LNCaP clone FGC (cell line): ENCODE measurements at regions not wholly inside any gene's neighbourhood (a gene's known extent, or its start where the extent isn't known, plus 50 kb on each side); places are given as distances from the start of the nearest gene placed in this dataset.

Experiments
- DNase-seq: peaks from one replicate; pipeline ENCODE4 v3.0.0-alpha.2; 2011; ENCODE audit warnings: low read depth
- H3K4me3 ChIP-seq: 2 replicates; pipeline ENCODE4 v1.5.1; 2011; ENCODE audit warnings: mild to moderate bottlenecking, low read depth, low read length, control low read depth
- TF ChIP-seq, protein P1 (sequence below): IDR thresholded peaks from 2 replicates; pipeline ENCODE4 v1.5.1; 2012; ENCODE audit warnings: mild to moderate bottlenecking; ENCODE audit not compliant: control insufficient read depth, insufficient read depth; ENCODE audit errors: extremely low read depth

DNA sequence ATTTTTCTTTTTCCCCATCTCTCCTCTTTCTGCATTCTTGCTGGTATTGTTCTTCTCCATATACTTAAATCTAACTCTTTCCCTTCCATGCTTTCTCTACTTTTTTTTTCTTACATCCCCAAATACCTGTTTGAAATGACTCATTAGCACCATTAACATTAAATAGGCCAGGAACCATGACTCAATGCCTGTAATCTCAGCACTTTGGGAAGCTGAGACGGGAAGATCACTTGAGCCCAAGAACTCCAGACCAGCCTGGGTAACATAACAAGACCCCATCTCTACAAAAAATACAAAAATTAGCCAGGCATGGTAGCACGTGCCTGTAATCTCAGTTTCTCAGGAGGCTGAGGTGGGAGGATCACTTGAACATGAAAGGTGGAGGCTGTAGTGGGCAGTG is 1026.8 kb downstream of the GATA3 start:
- TF ChIP-seq, protein P1, sequence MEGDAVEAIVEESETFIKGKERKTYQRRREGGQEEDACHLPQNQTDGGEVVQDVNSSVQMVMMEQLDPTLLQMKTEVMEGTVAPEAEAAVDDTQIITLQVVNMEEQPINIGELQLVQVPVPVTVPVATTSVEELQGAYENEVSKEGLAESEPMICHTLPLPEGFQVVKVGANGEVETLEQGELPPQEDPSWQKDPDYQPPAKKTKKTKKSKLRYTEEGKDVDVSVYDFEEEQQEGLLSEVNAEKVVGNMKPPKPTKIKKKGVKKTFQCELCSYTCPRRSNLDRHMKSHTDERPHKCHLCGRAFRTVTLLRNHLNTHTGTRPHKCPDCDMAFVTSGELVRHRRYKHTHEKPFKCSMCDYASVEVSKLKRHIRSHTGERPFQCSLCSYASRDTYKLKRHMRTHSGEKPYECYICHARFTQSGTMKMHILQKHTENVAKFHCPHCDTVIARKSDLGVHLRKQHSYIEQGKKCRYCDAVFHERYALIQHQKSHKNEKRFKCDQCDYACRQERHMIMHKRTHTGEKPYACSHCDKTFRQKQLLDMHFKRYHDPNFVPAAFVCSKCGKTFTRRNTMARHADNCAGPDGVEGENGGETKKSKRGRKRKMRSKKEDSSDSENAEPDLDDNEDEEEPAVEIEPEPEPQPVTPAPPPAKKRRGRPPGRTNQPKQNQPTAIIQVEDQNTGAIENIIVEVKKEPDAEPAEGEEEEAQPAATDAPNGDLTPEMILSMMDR = no peak
- H3K4me3 ChIP-seq = no peak overlapping the region
- DNase-seq = no peak

DNA sequence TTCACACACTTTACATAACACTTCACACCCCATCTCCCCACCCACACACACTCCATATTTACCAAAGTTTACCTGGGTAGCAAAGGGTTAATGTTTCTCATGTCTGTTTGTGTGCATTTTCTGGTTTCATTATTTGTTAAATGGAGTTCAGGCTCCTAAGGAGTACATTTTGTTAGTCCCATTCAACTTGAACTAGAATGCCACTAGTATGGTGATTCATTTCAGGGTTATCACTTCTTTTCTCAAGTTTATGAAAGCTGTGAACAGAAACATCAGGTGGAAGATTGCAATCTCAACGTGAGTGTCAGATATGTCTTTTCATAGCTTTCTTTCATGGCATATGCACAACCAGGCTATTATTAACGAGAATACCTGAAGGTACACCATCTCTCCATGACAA is 1027.5 kb downstream of the GATA3 start:
- TF ChIP-seq, protein P1 = no peak

DNA sequence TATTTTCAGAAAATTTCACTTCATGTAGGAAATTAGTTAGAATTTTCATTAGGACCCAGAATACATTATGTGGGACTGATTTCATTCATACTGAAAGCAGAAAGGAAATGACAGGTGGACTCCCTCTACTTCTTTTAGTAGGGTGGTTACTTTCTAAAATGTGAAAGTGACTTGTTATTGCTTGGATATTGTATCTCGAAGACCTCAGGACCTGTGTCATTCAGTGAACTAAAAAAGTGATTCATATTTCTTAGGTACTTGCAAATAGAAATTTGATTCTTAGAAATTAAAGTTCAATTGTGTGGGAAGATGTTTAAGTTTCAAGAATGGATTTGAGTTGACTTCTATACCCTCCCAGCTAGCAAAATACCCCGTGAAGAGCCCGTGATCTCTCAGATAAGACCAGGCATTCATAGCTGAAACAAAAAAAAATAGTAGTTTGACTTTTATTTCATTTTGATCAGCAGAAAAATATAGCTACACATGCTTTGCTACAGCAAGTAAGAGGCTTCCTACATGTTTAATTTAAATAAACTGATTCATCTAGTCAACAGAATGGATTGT is 1037.1 kb downstream of the GATA3 start:
- no peak for DNase-seq
- TF ChIP-seq, protein P1 = no peak

More for the DNA sequence above, 1027.5 kb downstream of the GATA3 start:
- DNase-seq = no peak
- H3K4me3 ChIP-seq = no peak overlapping the region

DNA sequence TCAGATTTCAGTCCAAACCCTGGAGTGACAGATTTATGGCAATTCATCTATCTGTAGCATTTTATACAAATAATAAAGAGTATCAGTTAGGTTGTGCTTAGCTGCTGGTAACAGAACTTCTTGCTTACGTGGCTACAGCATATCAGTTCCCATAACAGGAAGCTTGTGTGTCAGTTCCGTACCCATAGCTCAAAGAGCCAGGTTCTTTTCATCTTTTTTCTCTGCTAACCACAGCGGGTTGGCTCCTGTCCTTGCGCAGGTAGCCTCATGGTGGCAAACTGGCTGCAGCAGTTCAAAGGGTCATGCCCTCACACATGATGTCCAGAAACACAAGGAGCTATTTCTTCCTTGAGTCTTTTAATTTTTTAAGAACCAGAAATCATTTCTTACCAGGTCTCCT is 1041.8 kb downstream of the GATA3 start:
- no peak overlapping the region for H3K4me3 ChIP-seq
- no peak for DNase-seq
- TF ChIP-seq, protein P1 = no peak

More for the DNA sequence above, 1037.1 kb downstream of the GATA3 start:
- H3K4me3 ChIP-seq = no peak overlapping the region

DNA sequence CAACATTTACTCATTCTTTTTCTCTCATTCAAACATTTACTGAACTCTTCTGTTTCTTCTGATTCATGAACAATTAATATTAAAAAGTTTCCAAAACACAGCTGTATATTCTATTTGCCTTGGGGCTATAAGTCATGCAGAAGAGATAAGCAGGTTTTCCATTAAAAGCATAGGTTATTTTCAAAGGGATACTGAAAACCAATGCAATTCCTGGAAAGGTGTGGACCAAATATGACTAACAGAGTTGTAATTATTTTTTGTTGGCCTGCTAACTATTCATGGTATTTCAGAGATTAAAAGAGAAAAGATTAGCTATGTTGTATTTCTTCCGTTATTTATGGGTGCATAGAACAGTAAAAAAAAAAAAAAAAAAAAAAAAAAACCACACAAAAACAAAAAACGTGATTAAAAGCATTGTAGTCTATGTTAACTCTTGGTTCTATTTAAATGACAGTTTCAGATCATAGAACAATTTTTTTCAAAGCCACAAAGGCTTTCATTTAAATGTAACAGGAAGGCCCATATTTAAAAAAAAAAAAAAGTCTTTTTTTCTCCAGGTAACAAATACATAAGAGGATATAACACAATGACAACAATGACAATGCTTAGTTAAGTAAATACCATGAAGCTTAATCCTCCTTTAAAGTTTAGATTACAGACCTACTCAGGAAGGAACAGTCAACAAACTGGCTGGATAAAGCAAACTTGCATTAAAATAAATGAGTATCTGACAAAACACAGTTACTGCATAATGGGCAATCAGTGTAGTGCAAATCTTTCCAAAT is 1042.9 kb downstream of the GATA3 start:
- H3K4me3 ChIP-seq = no peak overlapping the region
- TF ChIP-seq, protein P1 = no peak
- no peak for DNase-seq

DNA sequence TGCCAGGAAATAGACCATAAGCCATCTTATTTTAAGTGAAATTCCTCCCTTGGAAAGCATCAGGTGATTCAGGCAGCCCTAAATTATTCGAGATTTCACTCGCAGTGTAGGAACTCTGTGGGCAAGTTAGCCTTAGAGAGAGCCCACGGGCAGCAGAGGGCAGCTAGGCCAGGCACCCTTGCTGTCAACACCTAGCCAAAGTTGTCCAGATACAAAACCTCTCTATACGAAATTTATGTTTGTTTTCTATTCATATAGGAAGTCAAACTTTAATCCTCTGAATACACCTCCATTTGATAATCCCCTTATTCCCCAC is 1043.5 kb downstream of the GATA3 start:
- TF ChIP-seq, protein P1 = no peak
- no peak overlapping the region for H3K4me3 ChIP-seq
- DNase-seq = no peak

DNA sequence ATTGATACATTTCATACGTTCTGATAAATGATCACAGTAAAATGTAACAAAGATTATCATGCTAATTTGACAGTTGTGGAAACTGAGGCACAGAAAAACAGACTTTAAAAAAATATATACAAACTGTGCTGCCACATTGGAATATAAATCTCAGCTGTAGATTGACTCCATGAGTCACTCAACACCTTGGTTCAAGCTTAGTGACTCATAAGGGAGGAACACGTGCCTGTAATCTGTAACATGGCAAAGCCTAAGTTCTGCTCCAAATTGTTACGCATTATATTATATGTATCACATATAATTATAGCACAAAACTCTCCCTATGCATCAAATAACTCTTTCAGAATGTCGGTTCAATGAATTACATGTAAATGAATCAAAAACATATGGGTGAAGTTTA is 1047.5 kb downstream of the GATA3 start:
- TF ChIP-seq, protein P1 = no peak
- DNase-seq = no peak
- no peak overlapping the region for H3K4me3 ChIP-seq
